NCI-H2227 (cell line): ENCODE measurements at regions not wholly inside any gene's neighbourhood (a gene's known extent, or its start where the extent isn't known, plus 50 kb on each side); places are given as distances from the start of the nearest gene placed in this dataset.

ENCODE experiments used
- DNase-seq: peaks from one replicate; lab custom pipeline; 2025; ENCODE audit not compliant: unreplicated experiment; lab: John Stamatoyannopoulos, UW

DNA sequence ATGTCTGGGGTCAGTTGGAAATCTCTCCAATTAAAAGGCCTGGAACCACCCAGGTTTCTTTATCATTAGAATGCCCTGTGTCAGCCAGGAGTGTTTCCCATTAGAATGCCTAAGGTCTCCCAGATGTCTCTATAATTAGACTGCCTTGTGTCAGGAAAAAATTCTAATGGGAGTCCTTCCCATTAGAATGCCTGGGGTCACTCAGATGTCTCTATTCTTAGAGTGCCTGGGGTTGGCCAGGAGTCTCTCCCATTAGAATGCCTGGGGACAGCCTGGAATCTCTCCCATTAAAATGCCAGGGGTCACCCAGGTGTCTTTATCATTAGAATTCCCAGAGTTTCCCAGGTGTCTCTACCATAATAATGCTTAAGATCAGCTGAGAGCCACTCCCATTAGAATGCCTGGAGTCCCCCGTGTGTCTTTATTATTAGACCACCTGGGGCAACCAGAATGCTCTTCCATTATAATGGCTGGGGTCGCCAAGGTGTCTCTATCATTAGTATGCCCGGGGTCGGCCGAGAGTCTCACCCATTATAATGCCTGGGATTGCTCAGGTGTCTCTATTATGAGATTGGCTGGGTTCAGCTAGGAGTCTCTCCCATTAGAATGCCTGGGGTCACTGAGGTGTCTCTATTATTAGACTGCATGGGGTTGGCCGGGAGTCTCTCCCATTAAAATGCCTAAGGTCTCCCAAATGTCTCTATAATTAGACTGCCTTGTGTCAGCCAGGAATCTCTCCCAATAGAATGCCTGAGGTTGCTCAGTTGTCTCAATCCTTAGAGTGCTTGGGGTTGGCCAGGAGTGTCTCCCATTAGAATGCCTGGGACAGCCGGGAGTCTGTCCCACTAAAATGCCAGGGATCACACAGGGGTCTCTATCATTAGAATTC, 2254.6 kb downstream of the TP53TG3F start:
- DNase-seq: no peak

GRCh38 chr16:35714665-35715064, 2255.3 kb downstream of the TP53TG3F start:
- no peak for DNase-seq

DNA sequence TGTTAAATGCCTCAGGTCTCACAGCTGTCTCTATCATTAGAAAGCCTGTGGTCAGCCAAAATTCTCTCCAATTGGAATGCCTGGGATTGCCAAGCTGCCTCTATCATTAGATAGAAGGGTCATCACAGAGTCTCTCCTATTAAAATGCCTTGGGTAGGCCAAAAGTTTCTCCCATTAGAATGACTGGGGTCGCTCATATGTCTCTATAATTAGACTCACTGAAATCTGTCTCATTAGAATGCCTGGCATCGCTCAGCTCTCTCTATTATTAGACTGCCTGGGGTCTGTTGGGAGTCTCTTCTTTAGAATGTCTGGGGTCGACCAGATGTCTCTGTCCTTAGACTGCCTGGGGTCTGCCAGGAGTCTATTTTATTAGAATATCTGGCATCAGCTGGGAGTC, 2265.1 kb downstream of the TP53TG3F start:
- DNase-seq: no peak

GRCh38 chr16:35725949-35726348, 2266.5 kb downstream of the TP53TG3F start:
- DNase-seq: no peak

DNA sequence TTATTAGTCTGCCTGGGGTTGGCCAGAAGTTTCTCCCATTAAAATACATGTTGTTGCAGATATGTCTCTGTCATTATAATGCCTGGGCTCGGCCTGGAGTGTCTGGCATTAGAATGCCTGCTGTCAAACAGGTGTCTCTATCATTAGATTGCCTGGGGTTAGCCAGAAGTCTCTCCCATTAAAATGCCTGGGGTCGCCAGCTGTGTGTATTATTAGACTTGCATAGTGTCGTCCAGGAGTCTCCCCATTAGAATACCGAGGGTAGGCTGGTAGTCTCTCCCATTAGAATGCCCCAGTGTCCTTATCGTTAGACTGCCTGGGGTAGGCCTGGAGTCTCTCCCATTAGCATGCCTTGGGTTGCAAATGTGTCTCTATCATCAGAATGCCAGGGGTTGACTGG, 2270.8 kb downstream of the TP53TG3F start:
- no peak for DNase-seq

DNA sequence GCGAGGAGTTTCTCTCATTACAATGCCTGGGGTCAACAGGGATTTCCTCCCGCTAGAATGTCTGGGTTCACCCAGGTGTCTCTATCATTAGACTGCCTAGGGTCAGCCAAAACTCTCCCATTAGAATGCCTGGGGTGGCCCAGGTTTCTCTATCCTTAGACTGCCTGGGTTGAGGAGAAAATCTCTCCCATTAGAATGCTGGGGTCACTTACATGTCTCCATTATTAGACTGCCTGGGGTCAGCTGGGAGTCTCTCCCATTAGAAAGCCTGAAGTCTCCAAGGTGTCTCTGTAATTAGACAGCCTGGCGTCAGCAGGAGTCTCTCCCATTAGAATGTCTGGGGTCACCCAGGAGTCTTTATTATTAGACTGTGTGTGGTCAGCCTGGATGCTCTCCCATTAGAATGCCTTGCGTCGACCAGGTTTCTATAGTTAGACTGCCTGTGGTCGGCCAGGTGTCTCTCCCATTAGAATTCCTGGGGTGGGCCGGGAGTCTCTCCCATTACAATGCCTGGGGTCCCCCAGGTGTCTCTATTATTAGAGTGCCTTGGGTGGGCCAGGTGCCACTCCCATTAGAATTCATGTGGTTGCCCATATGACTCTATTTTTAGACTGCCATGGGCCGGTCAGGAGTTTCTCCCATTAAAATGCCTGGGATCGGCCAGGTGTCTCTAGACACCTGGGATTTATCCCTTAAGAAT, 2272.1 kb downstream of the TP53TG3F start:
- no peak for DNase-seq

DNA sequence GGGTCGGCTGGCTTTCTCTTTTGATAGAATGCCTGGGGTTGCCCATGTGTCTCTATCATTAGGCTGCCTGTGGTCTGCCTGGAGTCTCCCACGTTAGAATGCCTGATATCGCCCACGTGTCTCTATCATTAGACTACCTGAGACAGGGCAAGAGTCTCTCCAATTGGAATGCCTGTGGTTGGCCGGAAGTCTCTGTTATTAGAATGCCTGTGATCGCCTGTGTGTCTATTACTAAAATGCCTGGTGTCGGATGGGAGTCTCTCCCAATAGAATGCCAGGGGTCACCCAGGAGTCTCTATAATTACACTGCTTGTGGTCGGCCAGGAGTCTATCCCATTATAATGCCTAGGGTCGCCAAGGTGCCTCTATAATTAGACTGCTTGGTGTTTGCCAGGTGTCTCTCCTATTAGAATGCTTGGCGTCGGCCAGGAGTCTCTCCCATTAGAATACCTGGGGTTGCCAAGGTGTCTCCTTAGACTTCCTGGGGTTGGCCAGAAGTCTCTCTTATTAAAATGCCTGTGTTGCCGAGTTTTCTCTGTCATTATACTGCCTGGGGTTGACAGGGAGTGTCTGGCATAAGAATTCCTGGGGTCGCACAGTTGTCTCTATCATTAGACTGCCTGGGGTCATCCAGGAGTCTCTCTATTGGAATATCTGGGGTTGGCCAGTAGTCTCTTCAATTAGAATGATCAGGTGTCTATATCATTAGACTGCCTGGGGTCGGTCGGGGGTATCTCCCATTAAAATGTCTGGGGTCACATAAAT, 2272.8 kb downstream of the TP53TG3F start:
- no peak for DNase-seq

DNA sequence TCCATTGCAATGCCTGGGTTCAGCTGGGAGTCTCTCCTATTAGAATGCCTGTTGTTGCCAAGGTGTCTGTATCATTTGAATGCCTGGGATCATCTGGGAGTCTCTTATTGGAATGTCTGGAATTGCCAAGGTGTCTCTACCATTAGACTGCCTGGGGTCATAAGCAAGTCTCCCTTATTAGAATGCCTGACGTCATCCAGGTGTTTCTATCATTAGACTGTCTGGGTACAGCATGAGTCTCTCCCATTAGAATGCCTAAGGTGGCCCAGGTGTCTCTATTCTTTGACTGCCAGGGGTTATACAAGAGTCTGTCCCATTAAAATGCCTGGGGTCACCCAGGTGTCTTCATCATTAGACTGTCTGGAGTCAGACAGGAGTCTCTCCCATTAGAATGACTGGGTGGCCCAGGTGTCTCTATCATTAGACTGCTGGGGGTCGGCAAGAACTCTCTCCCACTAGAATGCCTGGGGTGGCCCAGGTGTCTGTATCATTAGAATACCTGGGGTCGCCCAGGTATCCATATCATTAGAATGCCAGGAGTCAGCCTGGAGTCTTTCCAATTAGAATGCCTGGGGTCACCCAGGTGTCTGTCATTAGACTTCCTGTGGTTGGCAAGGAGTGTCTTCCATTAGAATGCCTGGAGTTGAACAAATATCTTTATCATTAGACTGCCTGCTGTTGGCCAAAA, 2274.0 kb downstream of the TP53TG3F start:
- no peak for DNase-seq

DNA sequence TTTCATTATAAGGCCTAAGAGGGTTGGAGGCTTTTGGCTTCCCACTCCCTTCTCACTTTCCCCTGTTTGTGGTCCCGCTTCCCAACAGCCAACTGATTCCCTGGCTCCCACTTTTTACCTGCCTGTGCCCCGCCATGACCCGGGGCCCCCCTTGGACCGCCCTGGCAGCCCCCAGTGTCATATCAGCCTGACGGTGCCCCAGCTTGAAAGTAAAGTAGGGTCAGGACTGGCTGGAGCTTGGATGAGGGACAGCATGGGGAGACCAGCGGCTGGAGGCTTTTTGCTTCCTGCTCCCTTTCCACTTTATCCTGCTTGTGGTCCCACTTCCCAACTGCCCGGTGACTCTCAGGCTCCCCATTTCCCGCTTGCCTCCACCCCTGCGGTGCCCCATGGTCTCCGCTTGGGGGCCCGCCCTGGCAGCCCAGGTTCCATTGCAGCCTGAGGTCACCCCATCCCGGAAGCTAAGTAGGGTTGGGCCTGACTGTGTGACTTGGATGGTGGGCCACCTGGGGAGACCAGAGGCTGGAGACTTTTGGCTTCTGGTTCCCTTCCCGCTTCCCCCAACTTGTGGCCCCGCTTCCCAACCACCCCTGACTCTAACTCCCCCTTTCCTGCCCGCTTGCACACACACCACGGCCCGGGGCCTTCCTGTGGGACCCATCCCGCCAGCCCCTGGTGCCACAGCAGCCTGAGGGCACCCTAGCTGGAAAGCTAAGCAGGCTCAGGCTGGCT, 2274.7 kb downstream of the TP53TG3F start:
- DNase-seq: no peak

- no peak for DNase-seq
Observed at GRCh38 chr16:35734728-35735402, 2275.5 kb downstream of the TP53TG3F start.

DNA sequence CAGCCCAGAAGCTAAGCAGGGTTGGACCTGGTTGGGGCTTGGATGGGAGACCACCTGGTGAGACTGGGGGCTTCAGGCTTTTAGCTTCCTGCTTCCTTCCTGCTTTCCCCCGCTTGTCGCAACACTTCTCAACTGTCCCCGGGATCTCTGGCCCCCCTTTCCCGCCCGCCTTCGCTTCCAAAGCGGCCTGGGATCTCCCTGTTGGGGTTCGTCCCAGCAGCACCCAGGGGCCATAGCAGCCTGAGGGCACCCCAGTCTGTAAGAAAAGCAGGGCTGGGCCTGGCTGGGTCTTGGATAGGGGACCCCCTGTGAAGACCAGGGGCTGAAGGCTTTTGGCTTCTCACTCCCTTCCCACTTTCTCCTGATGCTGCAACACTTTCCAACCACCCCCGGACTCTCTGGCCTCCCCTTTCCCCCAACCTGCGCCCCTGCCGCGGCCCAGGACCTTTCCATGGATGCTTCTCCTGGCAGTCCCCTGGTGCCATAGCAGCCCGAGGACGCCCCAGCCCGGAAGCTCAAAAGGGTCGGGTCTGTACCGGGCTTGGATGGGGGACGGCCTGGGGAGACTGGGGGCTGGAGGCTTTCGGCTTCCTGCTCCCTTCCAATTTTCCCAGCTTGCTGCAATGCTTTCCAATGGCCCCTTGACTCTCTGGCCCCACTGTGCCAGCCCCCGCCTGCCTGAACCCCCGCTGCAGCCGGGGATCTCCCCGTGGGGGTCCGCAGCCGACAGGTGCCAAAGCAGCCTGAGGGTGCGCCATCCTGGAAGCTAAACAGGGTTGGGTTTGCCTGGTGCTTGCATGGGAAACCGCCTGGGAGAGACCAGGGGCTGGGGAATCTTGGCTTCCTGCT, 2276.2 kb downstream of the TP53TG3F start:
- no peak for DNase-seq

- no peak for DNase-seq
Observed at GRCh38 chr16:35736546-35736945, 2277.1 kb downstream of the TP53TG3F start.

- no peak for DNase-seq
Observed at GRCh38 chr16:35737076-35737475, 2277.7 kb downstream of the TP53TG3F start.

DNA sequence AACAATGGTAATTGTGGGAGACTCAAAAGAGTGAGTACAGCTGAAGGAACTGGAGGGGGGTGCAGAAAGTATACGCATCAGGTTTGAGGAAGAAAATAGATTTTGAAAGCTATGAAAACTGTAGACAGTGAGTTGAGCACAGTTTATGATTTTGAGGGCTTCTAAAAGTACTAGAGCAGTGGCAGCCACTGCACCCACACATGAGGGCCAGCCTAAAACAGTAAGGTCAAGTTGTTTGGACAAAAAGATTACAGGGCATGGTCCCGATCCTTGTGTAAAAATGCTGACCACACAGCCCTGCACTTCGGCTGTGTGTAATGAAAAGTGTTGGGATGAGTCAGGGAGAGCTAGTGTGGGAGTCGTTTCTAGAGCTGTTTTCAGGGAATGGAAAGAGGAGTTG, 2282.1 kb downstream of the TP53TG3F start:
- DNase-seq: no peak

GRCh38 chr16:35743101-35743692, 2283.8 kb downstream of the TP53TG3F start:
- no peak for DNase-seq

GRCh38 chr16:35744084-35744483, 2284.7 kb downstream of the TP53TG3F start:
- DNase-seq: no peak

DNA sequence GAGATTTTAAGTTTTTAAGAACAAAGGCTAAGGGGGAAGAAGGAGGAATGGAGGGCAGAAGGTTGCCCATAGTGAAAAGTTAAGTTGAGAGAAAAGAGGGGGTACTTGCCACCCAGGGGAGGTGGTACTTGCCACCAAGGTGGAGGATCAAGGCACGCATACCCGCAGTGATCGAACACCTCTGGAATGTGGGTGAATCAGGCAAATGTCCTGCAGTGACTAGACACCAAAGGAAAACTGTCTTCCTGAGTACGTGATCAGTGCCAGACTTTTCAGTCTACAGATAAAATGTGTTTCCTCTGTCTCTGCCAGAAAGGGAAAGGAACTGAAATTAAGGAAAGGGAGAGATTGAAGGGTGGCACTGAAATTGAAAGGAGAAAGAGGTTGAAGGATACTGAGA, 2285.3 kb downstream of the TP53TG3F start:
- no peak for DNase-seq

GRCh38 chr16:35745191-35745590, 2285.8 kb downstream of the TP53TG3F start:
- DNase-seq: no peak
